ENCODE measurements at regions not wholly inside any gene's neighbourhood (a gene's known extent, or its start where the extent isn't known, plus 50 kb on each side); places are given as distances from the start of the nearest gene placed in this dataset.

GRCh38 chr15:47586653-47587224 lies 130.6 kb upstream of the SEMA6D start:
- no peak for TF ChIP-seq CTCF (IDR thresholded peaks at IDR 0.05; ENCODE audit: insufficient read depth, low read depth, low read length, missing control alignments)
- H3K4me3 ChIP-seq (ENCODE audit: low read depth, low read length), result no peak overlapping the region
- no peak for DNase-seq (ENCODE audit: low read depth)

- H3K4me3 ChIP-seq (ENCODE audit: low read depth, low read length), result no peak overlapping the region
- TF ChIP-seq CTCF (IDR thresholded peaks at IDR 0.05; ENCODE audit: insufficient read depth, low read depth, low read length, missing control alignments), result no peak
- no peak for DNase-seq (ENCODE audit: low read depth)
These were observed 129.1 kb upstream of the SEMA6D start for GRCh38 chr15:47587940-47588802.

GRCh38 chr15:47588958-47589357 lies 128.3 kb upstream of the SEMA6D start:
- no peak for TF ChIP-seq CTCF (IDR thresholded peaks at IDR 0.05; ENCODE audit: insufficient read depth, low read depth, low read length, missing control alignments)
- DNase-seq (ENCODE audit: low read depth), result no peak
- no peak overlapping the region for H3K4me3 ChIP-seq (ENCODE audit: low read depth, low read length)

GRCh38 chr15:47598996-47599395 lies 118.3 kb upstream of the SEMA6D start:
- H3K4me3 ChIP-seq (ENCODE audit: low read depth, low read length), result no peak overlapping the region
- no peak for TF ChIP-seq CTCF (IDR thresholded peaks at IDR 0.05; ENCODE audit: insufficient read depth, low read depth, low read length, missing control alignments)

GRCh38 chr15:47599806-47600205 lies 117.5 kb upstream of the SEMA6D start:
- TF ChIP-seq CTCF (IDR thresholded peaks at IDR 0.05; ENCODE audit: insufficient read depth, low read depth, low read length, missing control alignments), result no peak
- H3K4me3 ChIP-seq (ENCODE audit: low read depth, low read length), result no peak overlapping the region
- no peak for DNase-seq (ENCODE audit: low read depth)

More at GRCh38 chr15:47598996-47599395, 118.3 kb upstream of the SEMA6D start:
- DNase-seq (ENCODE audit: low read depth), result no peak

- no peak for TF ChIP-seq CTCF (IDR thresholded peaks at IDR 0.05; ENCODE audit: insufficient read depth, low read depth, low read length, missing control alignments)
- H3K4me3 ChIP-seq (ENCODE audit: low read depth, low read length), result no peak overlapping the region
These were observed 115.2 kb upstream of the SEMA6D start for GRCh38 chr15:47602121-47602520.

More at GRCh38 chr15:47602121-47602520, 115.2 kb upstream of the SEMA6D start:
- no peak for DNase-seq (ENCODE audit: low read depth)
